Endothelial cell of umbilical vein (primary cell): ENCODE measurements at regions not wholly inside any gene's neighbourhood (a gene's known extent, or its start where the extent isn't known, plus 50 kb on each side); places are given as distances from the start of the nearest gene placed in this dataset.

Source experiments
- BruUV-seq: library from RNA; stranded (reverse); fragments of 400-500 nt; replicated peaks from 2 replicates; lab custom pipeline; 2021; lab: Mats Ljungman, UMichigan
- CTCF ChIA-PET: fragments of 300-600, 350-600 bp; sonication (Branson Sonifier 250); formaldehyde crosslinking; loops from one replicate; lab custom pipeline; 2021; ENCODE audit warnings: antibody characterized with exemption, inconsistent platforms; lab: Charles Lee
- POLR2A ChIA-PET: fragments of 300-600, 350-600 bp; sonication (Branson Sonifier 250); formaldehyde crosslinking; loops from one replicate; lab custom pipeline; 2021; ENCODE audit warnings: antibody characterized with exemption, inconsistent platforms; lab: Charles Lee
- DNase-seq: peaks from one replicate; pipeline ENCODE4 v3.0.0-alpha.2; 2011; ENCODE audit warnings: low read depth, low spot score
- FAIRE-seq: peaks from 2 replicates; lab custom pipeline; 2011; peaks lifted over from hg19 to GRCh38; lab: Jason Lieb, UNC
- H2AFZ ChIP-seq: 2 replicates; pipeline ENCODE4 v1.6.0; 2012; ENCODE audit warnings: low read depth, low read length, control low read depth, inconsistent platforms
- H3K27ac ChIP-seq: 2 replicates; pipeline ENCODE4 v1.5.1; 2011; ENCODE audit warnings: low read depth, mild to moderate bottlenecking, control low read depth, low read length, moderate library complexity; ENCODE audit not compliant: insufficient read depth
- H3K27me3 ChIP-seq, 2 experiments: 2 replicates each; pipeline versions ENCODE4 v1.6.0 to v1.6.1; 2011; ENCODE audit warnings: low read length in 2 of 2, mixed read lengths in 1 of 2; ENCODE audit not compliant: control insufficient read depth in 2 of 2, insufficient read depth in 2 of 2
- H3K36me3 ChIP-seq, 2 experiments: 2 replicates in 1 of 2; 3 replicates in 1 of 2; pipeline ENCODE4 v1.5.1; 2011; ENCODE audit warnings: low read length in 2 of 2, mild to moderate bottlenecking in 1 of 2, moderate library complexity in 1 of 2; ENCODE audit not compliant: control insufficient read depth in 2 of 2, insufficient read depth in 2 of 2; ENCODE audit errors: extremely low read depth in 1 of 2
- H3K4me1 ChIP-seq: 3 replicates; pipeline ENCODE4 v1.5.1; 2011; ENCODE audit warnings: mild to moderate bottlenecking, low read length; ENCODE audit not compliant: control insufficient read depth, insufficient read depth; ENCODE audit errors: extremely low read depth
- H3K4me2 ChIP-seq: 2 replicates; pipeline ENCODE4 v1.6.1; 2011; ENCODE audit warnings: low read length, control low read depth, mixed read lengths; ENCODE audit not compliant: insufficient read depth
- H3K4me3 ChIP-seq, 3 experiments: fragments of 200-600 bp in 1 of 3; sonication (generic), shearing (Covaris generic) in 1 of 3; replicated peaks in 1 of 3; 2 replicates each; pipeline ENCODE4 v1.5.1; 2011 to 2016; ENCODE audit warnings: control low read depth in 3 of 3, low read length in 3 of 3, mild to moderate bottlenecking in 2 of 3, inconsistent platforms in 1 of 3, low read depth in 1 of 3, moderate library complexity in 1 of 3; ENCODE audit not compliant: insufficient read depth in 1 of 3
- H3K79me2 ChIP-seq: 2 replicates; pipeline ENCODE4 v1.6.0; 2012; ENCODE audit warnings: low read length, inconsistent platforms; ENCODE audit not compliant: control insufficient read depth, insufficient read depth
- H3K9ac ChIP-seq: replicated peaks from 2 replicates; pipeline ENCODE3; 2011; ENCODE audit warnings: low read length, control low read depth; ENCODE audit not compliant: insufficient read depth; ENCODE audit errors: extremely low read depth
- H3K9me1 ChIP-seq: replicated peaks from 3 replicates; pipeline ENCODE4 v1.6.0; 2011; ENCODE audit warnings: mild to moderate bottlenecking, low read length; ENCODE audit not compliant: control insufficient read depth, insufficient read depth; ENCODE audit errors: extremely low read depth
- H3K9me3 ChIP-seq: replicated peaks from 2 replicates; pipeline ENCODE4 v1.5.1; 2012; ENCODE audit warnings: low read length, inconsistent platforms; ENCODE audit not compliant: control insufficient read depth, insufficient read depth
- H4K20me1 ChIP-seq: replicated peaks from 2 replicates; pipeline ENCODE3; 2011; ENCODE audit warnings: mild to moderate bottlenecking, low read length; ENCODE audit not compliant: control insufficient read depth, insufficient read depth; ENCODE audit errors: extremely low read depth
- EZH2 ChIP-seq: IDR thresholded peaks from 2 replicates; pipeline ENCODE4 v1.6.1; 2012; ENCODE audit warnings: borderline replicate concordance, low read depth, mild to moderate bottlenecking, moderate library complexity, low read length, inconsistent platforms; ENCODE audit not compliant: severe bottlenecking
- FOS ChIP-seq: IDR thresholded peaks from 2 replicates; pipeline ENCODE4 v1.6.1; 2011; ENCODE audit warnings: mild to moderate bottlenecking, low read length, moderate library complexity, borderline replicate concordance; ENCODE audit not compliant: insufficient read depth
- GATA2 ChIP-seq: IDR thresholded peaks from 2 replicates; pipeline ENCODE4 v1.7.0; 2011; ENCODE audit warnings: low read depth, mild to moderate bottlenecking, moderate library complexity, mixed read lengths, low read length; ENCODE audit not compliant: insufficient read length, insufficient read depth
- JUN ChIP-seq: IDR thresholded peaks from 2 replicates; pipeline ENCODE4 v1.6.1; 2011; ENCODE audit warnings: borderline replicate concordance, low read depth; ENCODE audit not compliant: insufficient read length, insufficient read depth
- MYC ChIP-seq: IDR thresholded peaks from one replicate; pipeline ENCODE4 v1.6.1; 2011; ENCODE audit warnings: mild to moderate bottlenecking, low read depth, low read length
- POLR2A ChIP-seq: IDR thresholded peaks from 2 replicates; pipeline ENCODE4 v1.6.1; 2012; ENCODE audit warnings: low read depth, mild to moderate bottlenecking, control low read depth, low read length
- POLR2AphosphoS5 ChIP-seq: IDR thresholded peaks from 2 replicates; pipeline ENCODE4 v1.6.1; 2012; ENCODE audit warnings: low read depth, mild to moderate bottlenecking, control low read depth, low read length, moderate library complexity; ENCODE audit not compliant: insufficient read depth
- dilution Hi-C: fragments of 300-500 bp; cut with MboI; formaldehyde crosslinking; loops from one replicate; pipeline ENCODE4 v1.15.0; 2019; ENCODE audit warnings: low sequenced_read_pairs; ENCODE audit not compliant: extremely low pct_ligation_motif_present
- intact Hi-C: fragments of 100-400 bp; cut with micrococcal nuclease; formaldehyde crosslinking; loops from one replicate; pipeline ENCODE4 v1.10.0; 2022
- TF ChIP-seq, protein P1 (sequence below), 2 donors: IDR thresholded peaks; 1 replicate in 1 of 2; 2 replicates in 1 of 2; pipeline ENCODE4 v1.5.1; 2011; ENCODE audit warnings: low read length in 2 of 2, mild to moderate bottlenecking in 2 of 2, moderate library complexity in 2 of 2, control low read depth in 1 of 2, inconsistent platforms in 1 of 2, low read depth in 1 of 2; ENCODE audit not compliant: insufficient read depth in 1 of 2; ENCODE audit errors: extremely low read depth in 1 of 2
- TF ChIP-seq, protein P2 (sequence below): IDR thresholded peaks from 2 replicates; pipeline ENCODE4 v1.6.1; 2011; ENCODE audit not compliant: insufficient read depth, insufficient read length

DNA sequence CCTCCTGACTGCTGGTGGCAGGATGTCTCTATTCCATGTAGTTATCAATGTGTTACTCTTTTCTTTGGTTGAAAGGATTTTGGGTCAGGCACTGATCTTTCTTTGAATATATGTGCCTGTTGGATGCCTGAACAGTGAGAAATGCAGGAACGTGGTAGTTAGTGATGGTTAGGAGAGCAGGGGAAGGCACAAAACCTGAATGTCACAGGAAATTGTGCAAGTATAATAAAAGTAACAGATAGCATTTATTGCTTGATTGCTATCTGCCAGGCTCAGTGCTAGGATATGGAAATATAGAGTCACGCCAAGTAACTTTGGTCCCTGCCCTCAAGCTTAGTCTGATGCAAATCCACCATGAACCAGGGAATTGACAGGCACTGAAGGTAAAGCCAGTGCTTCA lies 219.8 kb upstream of the FAT1 start:
- H4K20me1 ChIP-seq = no peaks in the 10 kb centered on the region
- ChIA-PET POLR2A (no interaction called here), CTCF (no interaction called here)
- BruUV-seq = no TSS peak
- H3K4me3 ChIP-seq = no peak overlapping the region
- no peaks in the 10 kb centered on the region for H3K36me3 ChIP-seq
- H3K4me1 ChIP-seq = no peaks in the 10 kb centered on the region
- no peak overlapping the region for H2AFZ ChIP-seq
- DNase-seq (no peak), FAIRE-seq (no peak)
- no peaks in the 10 kb centered on the region for H3K79me2 ChIP-seq
- TF ChIP-seq EZH2 (no peak), MYC (no peak), JUN (no peak), POLR2A (no peak), GATA2 (no peak), POLR2AphosphoS5 (no peak), FOS (no peak)
- TF ChIP-seq, protein P1, sequence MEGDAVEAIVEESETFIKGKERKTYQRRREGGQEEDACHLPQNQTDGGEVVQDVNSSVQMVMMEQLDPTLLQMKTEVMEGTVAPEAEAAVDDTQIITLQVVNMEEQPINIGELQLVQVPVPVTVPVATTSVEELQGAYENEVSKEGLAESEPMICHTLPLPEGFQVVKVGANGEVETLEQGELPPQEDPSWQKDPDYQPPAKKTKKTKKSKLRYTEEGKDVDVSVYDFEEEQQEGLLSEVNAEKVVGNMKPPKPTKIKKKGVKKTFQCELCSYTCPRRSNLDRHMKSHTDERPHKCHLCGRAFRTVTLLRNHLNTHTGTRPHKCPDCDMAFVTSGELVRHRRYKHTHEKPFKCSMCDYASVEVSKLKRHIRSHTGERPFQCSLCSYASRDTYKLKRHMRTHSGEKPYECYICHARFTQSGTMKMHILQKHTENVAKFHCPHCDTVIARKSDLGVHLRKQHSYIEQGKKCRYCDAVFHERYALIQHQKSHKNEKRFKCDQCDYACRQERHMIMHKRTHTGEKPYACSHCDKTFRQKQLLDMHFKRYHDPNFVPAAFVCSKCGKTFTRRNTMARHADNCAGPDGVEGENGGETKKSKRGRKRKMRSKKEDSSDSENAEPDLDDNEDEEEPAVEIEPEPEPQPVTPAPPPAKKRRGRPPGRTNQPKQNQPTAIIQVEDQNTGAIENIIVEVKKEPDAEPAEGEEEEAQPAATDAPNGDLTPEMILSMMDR (IDR thresholded peaks at IDR 0.05; ENCODE audit: extremely low read depth in 1 of 2, insufficient read depth in 1 of 2, low read depth in 1 of 2, low read length in 2 of 2) = no peak
- TF ChIP-seq, protein P2, sequence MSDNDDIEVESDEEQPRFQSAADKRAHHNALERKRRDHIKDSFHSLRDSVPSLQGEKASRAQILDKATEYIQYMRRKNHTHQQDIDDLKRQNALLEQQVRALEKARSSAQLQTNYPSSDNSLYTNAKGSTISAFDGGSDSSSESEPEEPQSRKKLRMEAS = no peak
- dilution Hi-C loops = no loop called here
- H3K27ac ChIP-seq = no peak overlapping the region
- no peak overlapping the region for H3K9ac ChIP-seq
- H3K27me3 ChIP-seq = peaks cover 0 to 2% of the 10 kb centered on the region in 2 experiments
- no peaks in the 10 kb centered on the region for H3K9me3 ChIP-seq
- H3K4me2 ChIP-seq = no peak overlapping the region
- H3K9me1 ChIP-seq = no peaks in the 10 kb centered on the region
- intact Hi-C loops = no loop called here
